ENCODE measurements at regions not wholly inside any gene's neighbourhood (a gene's known extent, or its start where the extent isn't known, plus 50 kb on each side); places are given as distances from the start of the nearest gene placed in this dataset.

- DNase-seq (ENCODE audit: low spot score) = no peak
- TF ChIP-seq EZH2phosphoT487 (IDR thresholded peaks at IDR 0.05; ENCODE audit: borderline replicate concordance, low read depth, low read length) = no peak
- TF ChIP-seq CTCF (conservative IDR thresholded peaks at IDR 0.05; ENCODE audit: low read length) = no peak
These were observed 1460.4 kb upstream of the PIK3C3 start for GRCh38 chr18:40494603-40495002.

GRCh38 chr18:40493316-40493715 lies 1461.7 kb upstream of the PIK3C3 start:
- ChIA-PET POLR2A (no interaction called here), CTCF (ENCODE audit: unreplicated experiment) (no interaction called here)
- no peak for DNase-seq (ENCODE audit: low spot score)
- H3K79me2 ChIP-seq (ENCODE audit: insufficient read depth, low read depth, low read length) = no peaks in the 10 kb centered on the region
- no peak overlapping the region for H3K4me2 ChIP-seq (ENCODE audit: low read length)
- BruUV-seq (replicated peaks) = no TSS peak
- no peaks in the 10 kb centered on the region for H4K20me1 ChIP-seq (ENCODE audit: insufficient read depth, low read length)
- no peak overlapping the region for H3K4me3 ChIP-seq (ENCODE audit: low read depth, low read length, poor library complexity, severe bottlenecking)
- H3K27ac ChIP-seq (ENCODE audit: low read depth, low read length, poor library complexity, severe bottlenecking) = no peak overlapping the region
- H3K9me2 ChIP-seq (ENCODE audit: insufficient read depth, low read length) = no peaks in the 10 kb centered on the region
- H3K36me3 ChIP-seq (ENCODE audit: insufficient read depth, low read length) = no peaks in the 10 kb centered on the region
- no peaks in the 10 kb centered on the region for H3K4me1 ChIP-seq (ENCODE audit: insufficient read depth, low read length, poor library complexity, severe bottlenecking)
- intact Hi-C loops (cut with micrococcal nuclease; ENCODE audit: unreplicated experiment) = no loop called here
- TF ChIP-seq CTCF (conservative IDR thresholded peaks at IDR 0.05; ENCODE audit: low read length) (no peak), EZH2phosphoT487 (IDR thresholded peaks at IDR 0.05; ENCODE audit: borderline replicate concordance, low read depth, low read length) (no peak)
- H2AFZ ChIP-seq (ENCODE audit: low read length) = no peak overlapping the region
- no peaks in the 10 kb centered on the region for H3K9me3 ChIP-seq (ENCODE audit: low read length)

More at GRCh38 chr18:40494603-40495002, 1460.4 kb upstream of the PIK3C3 start:
- H2AFZ ChIP-seq (ENCODE audit: low read length) = no peak overlapping the region
- CTCF ChIA-PET (ENCODE audit: unreplicated experiment) = no interaction called here
- POLR2A ChIA-PET = no interaction called here
- no peaks in the 10 kb centered on the region for H3K9me2 ChIP-seq (ENCODE audit: insufficient read depth, low read length)
- H4K20me1 ChIP-seq (ENCODE audit: insufficient read depth, low read length) = no peaks in the 10 kb centered on the region
- H3K27ac ChIP-seq (ENCODE audit: low read depth, low read length, poor library complexity, severe bottlenecking) = no peak overlapping the region
- H3K4me1 ChIP-seq (ENCODE audit: insufficient read depth, low read length, poor library complexity, severe bottlenecking) = no peaks in the 10 kb centered on the region
- intact Hi-C loops (cut with micrococcal nuclease; ENCODE audit: unreplicated experiment) = no loop called here
- no peaks in the 10 kb centered on the region for H3K9me3 ChIP-seq (ENCODE audit: low read length)
- no peak overlapping the region for H3K4me3 ChIP-seq (ENCODE audit: low read depth, low read length, poor library complexity, severe bottlenecking)
- no peaks in the 10 kb centered on the region for H3K36me3 ChIP-seq (ENCODE audit: insufficient read depth, low read length)
- H3K79me2 ChIP-seq (ENCODE audit: insufficient read depth, low read depth, low read length) = no peaks in the 10 kb centered on the region
- BruUV-seq (replicated peaks) = no TSS peak
- no peak overlapping the region for H3K4me2 ChIP-seq (ENCODE audit: low read length)

GRCh38 chr18:40489301-40489700 lies 1465.7 kb upstream of the PIK3C3 start:
- H3K9me2 ChIP-seq (ENCODE audit: insufficient read depth, low read length) = no peaks in the 10 kb centered on the region
- no peak overlapping the region for H2AFZ ChIP-seq (ENCODE audit: low read length)
- H3K79me2 ChIP-seq (ENCODE audit: insufficient read depth, low read depth, low read length) = no peaks in the 10 kb centered on the region
- ChIA-PET CTCF (ENCODE audit: unreplicated experiment) (no interaction called here), POLR2A (no interaction called here)
- H3K27ac ChIP-seq (ENCODE audit: low read depth, low read length, poor library complexity, severe bottlenecking) = no peak overlapping the region
- no peak for TF ChIP-seq CTCF (conservative IDR thresholded peaks at IDR 0.05; ENCODE audit: low read length)
- TF ChIP-seq EZH2phosphoT487 (IDR thresholded peaks at IDR 0.05; ENCODE audit: borderline replicate concordance, low read depth, low read length) = no peak
- no peaks in the 10 kb centered on the region for H3K4me1 ChIP-seq (ENCODE audit: insufficient read depth, low read length, poor library complexity, severe bottlenecking)
- no TSS peak for BruUV-seq (replicated peaks)
- no peaks in the 10 kb centered on the region for H3K9me3 ChIP-seq (ENCODE audit: low read length)
- intact Hi-C loops (cut with micrococcal nuclease; ENCODE audit: unreplicated experiment) = no loop called here
- H3K4me2 ChIP-seq (ENCODE audit: low read length) = no peak overlapping the region
- no peak overlapping the region for H3K4me3 ChIP-seq (ENCODE audit: low read depth, low read length, poor library complexity, severe bottlenecking)
- no peak for DNase-seq (ENCODE audit: low spot score)
- no peaks in the 10 kb centered on the region for H4K20me1 ChIP-seq (ENCODE audit: insufficient read depth, low read length)
- H3K36me3 ChIP-seq (ENCODE audit: insufficient read depth, low read length) = no peaks in the 10 kb centered on the region
